HCT116 (cell line): ENCODE measurements at regions not wholly inside any gene's neighbourhood (a gene's known extent, or its start where the extent isn't known, plus 50 kb on each side); places are given as distances from the start of the nearest gene placed in this dataset.

Source experiments
- ATAC-seq: fragments of 200-7000 bp; cut with Tn5 transposase; 2 replicates; pipeline ENCODE4 v1.9.1; 2020; ENCODE audit warnings: mild to moderate bottlenecking, moderate library complexity
- BruUV-seq: library from RNA; stranded (reverse); fragments of 400-500 nt; replicated peaks from 2 replicates; lab custom pipeline; 2021; lab: Mats Ljungman, UMichigan
- CTCF ChIA-PET: fragments of 300-600 bp; sonication (Branson Sonifier 250); formaldehyde crosslinking; loops from one replicate; lab custom pipeline; 2021; ENCODE audit warnings: antibody characterized with exemption; lab: Charles Lee
- POLR2A ChIA-PET: fragments of 300-600, 350-600 bp; sonication (Branson Sonifier 250); formaldehyde crosslinking; loops from one replicate; lab custom pipeline; 2021; ENCODE audit warnings: antibody characterized with exemption; lab: Charles Lee
- RAD21 ChIA-PET, 2 experiments: fragments of 300-600 bp; sonication (Branson Sonifier 250); formaldehyde crosslinking; loops; one replicate each; lab custom pipeline; 2023; ENCODE audit warnings: low total read pairs in 2 of 2; ENCODE audit not compliant: uncharacterized antibody in 2 of 2, unreplicated experiment in 2 of 2, low non-redundant PET in 1 of 2; lab: Charles Lee
- DNase-seq: peaks from one replicate; pipeline ENCODE4 v3.0.0-alpha.2; 2010; ENCODE audit warnings: low read depth, low spot score
- H2AFZ ChIP-seq: fragments of 200-600 bp; shearing (Covaris generic), sonication (generic); 2 replicates; pipeline ENCODE4 v1.6.1; 2017; ENCODE audit warnings: low read depth, mixed run types, mixed read lengths, antibody characterized with exemption, low read length; ENCODE audit not compliant: poor library complexity, severe bottlenecking
- H3K27ac ChIP-seq: 2 replicates; pipeline ENCODE4 v1.5.1; 2012; ENCODE audit warnings: low read depth, low read length
- H3K27me3 ChIP-seq: fragments of 200-600 bp; sonication (generic); 2 replicates; pipeline ENCODE4 v1.6.1; 2016; ENCODE audit warnings: mixed run types, low read length, mixed read lengths; ENCODE audit not compliant: insufficient read depth
- H3K36me3 ChIP-seq, 2 experiments: fragments of 200-500 bp in 1 of 2; fragments of 200-600 bp in 1 of 2; sonication (Bioruptor generic) in 1 of 2; sonication (generic) in 1 of 2; 2 replicates each; pipeline versions ENCODE4 v1.5.1 to v1.6.1; 2014 to 2016; ENCODE audit warnings: low read length in 2 of 2, inconsistent platforms in 1 of 2, mixed read lengths in 1 of 2, mixed run types in 1 of 2; ENCODE audit not compliant: insufficient read depth in 2 of 2, control insufficient read depth in 1 of 2
- H3K4me1 ChIP-seq, 2 experiments: fragments of 200-600 bp in 1 of 2; sonication (generic) in 1 of 2; 2 replicates each; pipeline versions ENCODE4 v1.5.1 to v1.6.1; 2012 to 2017; ENCODE audit warnings: low read length in 2 of 2, inconsistent platforms in 1 of 2, mild to moderate bottlenecking in 1 of 2, mixed read lengths in 1 of 2, mixed run types in 1 of 2, moderate library complexity in 1 of 2; ENCODE audit not compliant: insufficient read depth in 2 of 2, control insufficient read depth in 1 of 2
- H3K4me2 ChIP-seq: fragments of 200-600 bp; sonication (generic); 2 replicates; pipeline ENCODE4 v1.6.1; 2017; ENCODE audit warnings: mixed run types, low read length, mixed read lengths
- H3K4me3 ChIP-seq, 2 experiments: fragments of 200-600 bp in 1 of 2; sonication (generic) in 1 of 2; replicated peaks in 1 of 2; 2 replicates each; pipeline ENCODE4 v1.5.1; 2011 to 2016; ENCODE audit warnings: low read length in 2 of 2, control low read depth in 1 of 2, low read depth in 1 of 2, mild to moderate bottlenecking in 1 of 2, mixed read lengths in 1 of 2, mixed run types in 1 of 2
- H3K79me2 ChIP-seq: fragments of 200-600 bp; sonication (generic); 2 replicates; pipeline ENCODE4 v1.6.1; 2017; ENCODE audit warnings: mild to moderate bottlenecking, mixed run types, low read length, moderate library complexity, mixed read lengths; ENCODE audit not compliant: insufficient read depth
- H3K9ac ChIP-seq: fragments of 200-600 bp; sonication (generic); 2 replicates; pipeline ENCODE4 v1.6.1; 2016; ENCODE audit warnings: low read length, mixed read lengths
- H3K9me2 ChIP-seq: fragments of 200-600 bp; sonication (generic), shearing (Covaris generic); 2 replicates; pipeline ENCODE4 v1.6.1; 2017; ENCODE audit warnings: mixed run types, mild to moderate bottlenecking, moderate library complexity; ENCODE audit not compliant: insufficient read depth
- H3K9me3 ChIP-seq, 2 experiments: fragments of 200-500 bp in 1 of 2; fragments of 200-600 bp in 1 of 2; sonication (Bioruptor generic) in 1 of 2; sonication (generic) in 1 of 2; 2 replicates each; pipeline ENCODE4 v1.6.1; 2014 to 2017; ENCODE audit warnings: low read length in 2 of 2, mixed read lengths in 2 of 2, inconsistent platforms in 1 of 2, low read depth in 1 of 2, mild to moderate bottlenecking in 1 of 2, mixed run types in 1 of 2, moderate library complexity in 1 of 2; ENCODE audit not compliant: control insufficient read depth in 1 of 2, insufficient read depth in 1 of 2
- H4K20me1 ChIP-seq: fragments of 200-600 bp; sonication (generic), shearing (Covaris generic); 2 replicates; pipeline ENCODE4 v1.6.1; 2017; ENCODE audit warnings: mixed run types, mild to moderate bottlenecking, moderate library complexity; ENCODE audit not compliant: insufficient read depth
- ATF3 ChIP-seq: IDR thresholded peaks from 2 replicates; pipeline ENCODE4 v1.6.1; 2012
- CBX3 ChIP-seq: IDR thresholded peaks from 2 replicates; pipeline ENCODE4 v1.6.1; 2012; ENCODE audit warnings: low read depth
- CTCF ChIP-seq, 3 experiments: fragments of 200-600 bp in 1 of 3; sonication (generic) in 1 of 3; IDR thresholded peaks in 2 of 3; conservative IDR thresholded peaks in 1 of 3; 2 replicates each; pipeline ENCODE4 v1.5.1; 2012 to 2017; ENCODE audit warnings: low read depth in 2 of 3, low read length in 2 of 3, antibody characterized with exemption in 1 of 3, borderline replicate concordance in 1 of 3, control low read depth in 1 of 3, mild to moderate bottlenecking in 1 of 3, mixed read lengths in 1 of 3, mixed run types in 1 of 3, moderate library complexity in 1 of 3; ENCODE audit not compliant: insufficient read depth in 1 of 3
- EGR1 ChIP-seq: IDR thresholded peaks from 2 replicates; pipeline ENCODE4 v1.6.1; 2012; ENCODE audit warnings: low read depth
- ELF1 ChIP-seq: IDR thresholded peaks from 2 replicates; pipeline ENCODE4 v1.6.1; 2012; ENCODE audit warnings: low read depth, borderline replicate concordance
- EZH2 ChIP-seq: fragments of 200-600 bp; sonication (generic); IDR thresholded peaks from 2 replicates; pipeline ENCODE4 v1.6.1; 2017; ENCODE audit warnings: antibody characterized with exemption, mixed run types
- EZH2phosphoT487 ChIP-seq: fragments of 200-600 bp; IDR thresholded peaks from 2 replicates; pipeline ENCODE4 v1.6.1; 2018; ENCODE audit warnings: antibody characterized with exemption, borderline replicate concordance
- MAX ChIP-seq: IDR thresholded peaks from 2 replicates; pipeline ENCODE4 v1.6.1; 2012
- POLR2A ChIP-seq: IDR thresholded peaks from 2 replicates; pipeline ENCODE4 v1.7.0; 2011; ENCODE audit warnings: borderline replicate concordance; ENCODE audit not compliant: insufficient read depth, insufficient read length; ENCODE audit errors: extremely low read depth
- POLR2AphosphoS5 ChIP-seq: IDR thresholded peaks from 2 replicates; pipeline ENCODE4 v1.6.1; 2011; ENCODE audit warnings: mild to moderate bottlenecking, low read depth, low read length, moderate library complexity
- RAD21 ChIP-seq: IDR thresholded peaks from 2 replicates; pipeline ENCODE4 v1.6.1; 2012; ENCODE audit warnings: low read depth, mild to moderate bottlenecking
- REST ChIP-seq: IDR thresholded peaks from 2 replicates; pipeline ENCODE4 v1.6.1; 2012; ENCODE audit warnings: low read depth
- SP1 ChIP-seq: IDR thresholded peaks from 2 replicates; pipeline ENCODE4 v1.6.1; 2012; ENCODE audit warnings: low read depth
- TCF7L2 ChIP-seq: IDR thresholded peaks from 2 replicates; pipeline ENCODE4 v1.7.0; 2011; ENCODE audit warnings: borderline replicate concordance, inconsistent platforms; ENCODE audit not compliant: insufficient read depth, insufficient read length; ENCODE audit errors: extremely low read depth
- YY1 ChIP-seq: IDR thresholded peaks from 2 replicates; pipeline ENCODE4 v1.6.1; 2011; ENCODE audit warnings: low read length, low read depth, moderate library complexity, mild to moderate bottlenecking; ENCODE audit not compliant: insufficient replicate concordance; ENCODE audit errors: extremely low read depth
- ZBTB33 ChIP-seq: IDR thresholded peaks from 2 replicates; pipeline ENCODE4 v1.6.1; 2011; ENCODE audit warnings: mild to moderate bottlenecking, low read length, moderate library complexity; ENCODE audit not compliant: insufficient replicate concordance; ENCODE audit errors: extremely low read depth
- ZFX ChIP-seq: fragments of 450-650 bp; IDR thresholded peaks from 2 replicates; pipeline ENCODE4 v1.6.1; 2017
- ZNF274 ChIP-seq: fragments of 200-500 bp; sonication (Bioruptor generic); IDR thresholded peaks from 2 replicates; pipeline ENCODE4 v1.6.1; 2014; ENCODE audit warnings: mild to moderate bottlenecking, low read depth, low read length, inconsistent platforms
- intact Hi-C: fragments of 100-400 bp; cut with micrococcal nuclease; formaldehyde crosslinking; loops from 2 replicates; pipeline ENCODE4 v1.10.0; 2022

- no peak overlapping the region for H3K27ac ChIP-seq
- intact Hi-C loops = no loop called here
These were observed 921.5 kb downstream of the NLGN4Y start for GRCh38 chrY:15445871-15446270.

More at GRCh38 chrY:15445871-15446270, 921.5 kb downstream of the NLGN4Y start:
- no peaks in the 10 kb centered on the region for H3K9me3 ChIP-seq
- ChIA-PET CTCF (no interaction called here), POLR2A (no interaction called here), RAD21 (no interaction called here)
- H3K4me3 ChIP-seq = no peak overlapping the region
- H3K36me3 ChIP-seq = no peaks in the 10 kb centered on the region
- H3K4me1 ChIP-seq = no peaks in the 10 kb centered on the region
- H4K20me1 ChIP-seq = no peaks in the 10 kb centered on the region
- H3K79me2 ChIP-seq = no peaks in the 10 kb centered on the region
- TF ChIP-seq ELF1 (no peak), RAD21 (no peak), EZH2phosphoT487 (no peak), REST (no peak), SP1 (no peak), CBX3 (no peak), EZH2 (no peak), ZBTB33 (no peak), ATF3 (no peak), POLR2A (no peak), CTCF (IDR thresholded peaks at IDR 0.05 in 2 of 3, conservative IDR thresholded peaks at IDR 0.05 in 1 of 3; ENCODE audit: borderline replicate concordance in 1 of 3, insufficient read depth in 1 of 3, low read depth in 2 of 3, low read length in 2 of 3) (no peak), TCF7L2 (no peak), POLR2AphosphoS5 (no peak), ZFX (no peak), YY1 (no peak), EGR1 (no peak), ZNF274 (no peak), MAX (no peak)
- no peak for ATAC-seq
- H2AFZ ChIP-seq = no peak overlapping the region
- no peak overlapping the region for H3K4me2 ChIP-seq
- DNase-seq = no peak
- H3K9ac ChIP-seq = no peak overlapping the region
- no peaks in the 10 kb centered on the region for H3K27me3 ChIP-seq
- no TSS peak for BruUV-seq
- H3K9me2 ChIP-seq = no peaks in the 10 kb centered on the region
